ENCODE measurements at regions not wholly inside any gene's neighbourhood (a gene's known extent, or its start where the extent isn't known, plus 50 kb on each side); places are given as distances from the start of the nearest gene placed in this dataset.
A peak's percentile ranks its signal among the peaks of the same experiment; 100 is the strongest.
"Not testable (repeated sequence)": the region's sequence is repeated elsewhere in the genome, so short reads cannot be mapped to it uniquely, and the experiment has no call there.

DNA sequence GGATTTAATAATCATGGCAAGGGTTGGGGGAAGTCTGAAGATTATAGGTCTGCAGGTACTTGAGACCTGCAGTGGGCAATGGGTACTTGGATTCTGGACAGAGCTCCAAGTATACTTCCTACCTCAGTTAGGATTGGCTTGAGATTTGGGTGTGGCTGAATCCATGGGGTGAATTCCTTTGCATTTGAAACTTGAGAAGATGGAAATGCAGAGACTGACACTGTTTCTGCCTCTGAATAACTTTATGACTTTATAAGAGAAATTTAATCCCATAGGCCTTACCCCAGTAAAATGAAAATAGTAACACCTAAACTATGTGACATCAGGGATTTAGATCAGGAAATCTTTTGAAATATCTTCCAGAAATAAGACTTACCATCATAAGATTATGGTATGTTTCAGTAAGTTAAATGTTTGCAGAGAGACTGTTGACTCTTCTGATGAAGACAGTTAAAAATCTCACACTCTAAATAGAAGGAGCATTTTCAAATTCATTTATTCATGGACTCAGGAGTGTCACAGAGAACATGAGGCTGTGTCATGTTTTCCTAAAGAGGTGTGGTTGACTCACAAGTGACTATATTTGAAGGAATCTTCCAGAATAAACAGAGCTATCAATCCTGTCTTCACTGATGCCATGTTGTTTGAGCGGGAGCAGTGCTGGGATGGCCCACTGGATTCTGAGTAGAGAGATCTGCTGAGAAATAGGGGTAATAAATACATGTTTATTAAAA is 513.5 kb upstream of the NR3C2 start:
- DNase-seq (ENCODE audit: low read depth): peak; percentile 32

DNA sequence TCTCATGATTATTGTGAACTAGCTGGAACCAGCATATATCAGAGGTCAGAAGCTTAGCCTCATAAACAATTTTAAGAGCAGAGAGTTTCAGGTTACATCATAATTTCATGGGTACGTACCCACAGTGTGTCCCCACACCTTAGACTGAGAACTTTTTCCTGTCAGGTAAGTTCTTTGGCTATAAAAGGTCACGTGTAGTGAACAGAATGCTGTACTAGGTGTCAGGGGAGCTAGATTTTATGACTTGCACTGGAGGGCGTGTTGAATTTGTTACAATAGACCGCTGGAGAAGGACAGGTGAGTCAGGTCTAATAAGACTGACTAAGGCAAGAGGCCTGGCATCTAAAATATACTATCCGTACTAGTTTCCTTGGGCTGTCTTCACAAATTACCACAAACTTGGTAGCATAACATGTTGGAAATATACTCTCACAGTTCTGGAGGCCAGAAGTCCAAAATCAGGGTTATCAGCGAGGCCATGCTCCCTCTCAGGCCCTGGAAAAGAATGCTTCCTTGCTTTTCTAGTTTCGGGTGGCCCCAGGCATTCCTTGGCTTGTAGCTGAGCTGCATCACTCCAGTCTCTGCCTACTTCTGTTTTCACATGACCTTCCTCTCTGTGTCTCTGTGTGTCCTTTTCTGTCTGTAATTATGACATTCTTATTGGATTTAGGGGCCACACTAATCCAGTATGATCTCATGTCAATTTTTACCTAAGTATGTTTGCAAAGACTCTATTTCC is 512.0 kb upstream of the NR3C2 start:
- DNase-seq (ENCODE audit: low read depth): no peak

DNA sequence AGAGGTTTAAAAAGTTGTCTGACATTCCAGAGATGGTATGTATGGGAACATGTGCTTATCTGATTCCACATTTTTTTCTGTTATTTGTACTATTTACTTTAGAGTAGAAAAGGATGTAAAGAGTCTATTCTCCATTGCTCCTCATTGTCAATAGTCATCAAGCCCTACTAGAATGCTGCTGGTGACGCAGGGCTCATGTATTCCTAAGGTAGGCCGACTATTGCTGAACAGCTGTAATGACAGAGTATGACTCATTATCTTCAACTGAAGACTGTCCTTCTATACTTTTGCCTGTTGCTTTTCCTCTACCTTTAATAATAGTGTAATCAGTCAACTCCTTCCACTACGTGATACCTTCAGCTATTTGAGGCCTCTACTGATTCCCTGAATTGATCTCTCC is 509.1 kb upstream of the NR3C2 start:
- peak; percentile 35 for DNase-seq (ENCODE audit: low read depth)

DNA sequence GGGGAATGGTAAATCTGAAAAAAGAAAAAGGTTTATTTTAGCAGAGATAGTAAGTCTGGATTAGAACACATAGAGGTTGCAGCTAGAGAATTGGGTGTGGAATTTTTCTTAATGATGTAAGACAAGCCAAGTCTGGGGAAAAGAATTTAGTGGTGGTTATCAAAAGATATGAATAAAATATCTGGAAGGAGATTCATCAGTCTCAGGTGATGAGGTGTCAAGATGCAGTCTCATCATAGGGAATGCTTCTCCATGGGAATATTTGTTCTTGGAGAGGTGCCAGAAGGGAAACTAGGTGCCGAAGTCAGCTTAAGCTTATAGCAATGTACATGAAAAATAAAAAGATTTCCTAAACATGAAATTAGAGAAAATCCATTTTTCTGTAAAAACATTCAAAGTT is 504.1 kb upstream of the NR3C2 start:
- DNase-seq (ENCODE audit: low read depth): no peak

DNA sequence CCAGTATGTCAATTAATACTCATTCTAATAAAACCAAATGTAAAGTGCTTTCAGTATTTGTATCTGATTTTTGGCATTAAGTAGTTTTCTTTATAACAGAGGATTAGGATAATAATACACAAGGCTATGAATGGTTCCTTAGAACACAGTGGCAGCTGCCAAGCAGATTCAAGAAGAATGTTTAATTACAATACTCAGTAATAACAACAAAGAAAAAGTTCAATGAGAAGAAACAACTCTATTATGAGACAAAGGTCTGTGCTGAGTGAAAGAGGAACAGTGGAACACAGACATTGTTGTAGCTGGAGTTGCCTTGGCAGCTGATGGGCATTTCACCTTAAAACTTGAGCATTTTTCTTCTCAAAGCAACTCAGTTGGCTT is 502.6 kb upstream of the NR3C2 start:
- no peak for DNase-seq (ENCODE audit: low read depth)

DNA sequence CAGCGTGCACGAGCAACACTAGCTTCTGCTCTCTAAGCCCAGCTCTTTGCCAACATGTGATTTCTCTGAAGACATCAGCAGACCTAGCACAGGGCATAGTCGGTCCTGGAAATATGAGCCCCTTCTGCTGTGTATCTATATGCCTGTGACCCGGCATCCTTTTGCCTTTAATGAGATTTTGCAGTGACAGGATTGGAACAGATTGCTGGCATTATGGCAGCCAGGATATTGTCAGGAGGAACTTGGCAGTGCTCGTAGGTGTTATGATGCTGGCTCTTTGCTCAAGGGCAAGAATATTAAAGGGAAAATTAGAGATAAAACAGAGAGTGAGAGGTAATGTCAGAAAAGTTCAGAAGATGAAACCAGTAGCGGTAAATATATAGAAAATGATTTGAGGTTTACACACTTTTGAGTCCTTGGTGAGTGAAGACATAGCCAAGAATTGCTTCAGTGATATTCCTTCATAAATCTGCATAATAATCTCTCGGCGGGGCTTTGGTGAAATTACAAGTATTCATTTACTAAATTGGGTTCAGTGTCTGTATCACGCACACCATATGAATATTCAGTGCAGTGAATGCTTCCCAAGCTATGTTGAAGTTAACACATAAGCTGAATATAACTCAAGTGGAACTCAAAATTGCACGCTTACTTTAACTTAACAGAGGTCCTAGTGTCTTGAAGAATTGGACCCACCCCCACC is 502.1 kb upstream of the NR3C2 start:
- DNase-seq (ENCODE audit: low read depth): no peak

DNA sequence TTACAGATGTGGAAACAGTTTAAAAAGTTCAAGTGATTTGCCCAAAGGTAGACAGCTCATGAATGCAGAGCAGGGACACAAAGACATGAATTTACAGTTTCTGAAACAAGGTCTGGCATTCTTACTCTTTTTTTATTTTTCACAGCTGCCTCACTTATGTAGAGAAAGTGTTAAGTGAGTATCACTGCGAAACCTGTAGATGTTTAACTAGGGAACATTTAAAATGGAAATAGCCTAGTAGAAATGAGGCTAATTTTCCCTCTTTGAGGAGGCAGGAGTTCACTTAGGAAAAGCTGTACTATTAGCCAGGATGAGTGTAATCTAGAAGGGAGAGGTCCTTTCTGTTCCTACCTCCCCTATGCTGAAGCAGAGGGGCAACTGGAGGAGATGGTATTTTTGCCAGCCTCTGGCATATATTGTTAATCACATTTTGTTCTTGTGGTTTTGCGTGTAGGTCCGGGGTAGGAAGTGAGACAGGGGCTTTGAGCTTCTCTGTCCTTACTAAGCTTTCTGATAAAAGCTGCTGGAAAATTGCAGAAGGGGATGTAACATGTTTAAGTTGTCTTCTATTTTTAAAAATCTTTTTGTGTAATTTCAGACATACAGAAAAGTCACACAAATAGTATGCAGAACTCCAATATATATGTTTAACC is 492.8 kb upstream of the NR3C2 start:
- DNase-seq (ENCODE audit: low read depth): no peak

DNA sequence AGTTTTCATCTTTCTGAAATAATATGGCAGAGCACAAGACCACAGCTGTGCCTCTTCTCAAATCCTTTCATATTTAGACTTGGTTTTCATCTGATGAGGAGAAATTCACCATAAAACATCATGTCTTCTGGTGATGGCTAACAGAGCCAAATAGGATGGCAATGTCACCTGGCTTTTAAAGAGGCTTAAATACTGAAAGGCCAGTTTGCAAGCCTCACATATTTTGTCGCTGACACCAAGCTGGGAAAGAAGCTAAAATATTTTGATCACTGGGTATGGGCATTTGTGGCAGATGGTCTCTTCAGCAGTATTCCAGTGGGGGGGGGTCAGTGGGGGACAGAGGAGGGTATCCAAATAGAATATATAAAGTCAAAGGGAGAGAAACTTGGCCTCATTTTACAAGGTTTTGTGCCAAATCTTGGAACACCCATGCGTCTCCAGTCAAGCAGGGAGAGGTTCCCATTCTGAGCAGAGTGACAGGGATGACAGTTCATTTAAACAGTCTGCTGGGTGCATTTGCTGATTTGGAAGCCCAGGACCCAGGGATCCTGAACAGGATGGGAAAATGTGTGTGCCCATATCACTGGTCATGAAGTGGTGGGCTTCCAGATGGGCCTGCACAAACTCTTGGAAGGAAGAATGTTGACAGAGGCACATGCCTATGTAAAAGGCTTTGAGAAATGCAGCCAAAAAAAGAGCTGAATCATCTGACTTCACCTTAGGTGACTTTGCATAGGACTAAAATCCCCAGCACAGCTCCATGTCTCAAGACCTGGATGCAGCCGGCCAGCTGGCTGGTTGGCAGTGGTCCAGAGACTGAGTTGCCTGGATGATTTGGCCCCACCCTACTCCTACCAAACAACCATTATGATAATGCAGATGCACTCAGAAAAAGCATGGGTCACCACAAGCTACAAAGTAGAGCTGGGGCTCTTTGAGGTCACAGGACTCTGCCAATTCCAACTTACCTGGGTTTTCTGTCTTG is 484.4 kb upstream of the NR3C2 start:
- peak; percentile 7 for DNase-seq (ENCODE audit: low read depth)

DNA sequence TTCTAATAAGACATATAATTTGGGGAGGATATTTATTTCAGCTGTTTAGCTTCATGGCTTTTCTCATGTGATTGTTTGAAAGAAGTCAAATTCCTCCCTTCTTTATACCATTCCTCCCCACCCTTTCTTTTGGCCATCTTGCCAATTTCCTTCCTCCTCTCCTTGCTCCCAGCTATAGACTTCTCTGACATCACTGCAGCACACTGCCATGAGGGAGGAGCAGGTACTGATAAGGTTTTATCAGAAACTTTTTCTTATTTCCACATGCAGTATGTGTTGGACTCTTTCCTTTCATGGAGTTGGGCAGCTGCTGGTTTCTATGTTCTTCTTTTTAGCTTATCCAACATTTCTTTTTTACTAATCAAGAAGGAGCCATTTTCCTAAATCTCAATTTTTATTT is 481.7 kb upstream of the NR3C2 start:
- no peak for DNase-seq (ENCODE audit: low read depth)

DNA sequence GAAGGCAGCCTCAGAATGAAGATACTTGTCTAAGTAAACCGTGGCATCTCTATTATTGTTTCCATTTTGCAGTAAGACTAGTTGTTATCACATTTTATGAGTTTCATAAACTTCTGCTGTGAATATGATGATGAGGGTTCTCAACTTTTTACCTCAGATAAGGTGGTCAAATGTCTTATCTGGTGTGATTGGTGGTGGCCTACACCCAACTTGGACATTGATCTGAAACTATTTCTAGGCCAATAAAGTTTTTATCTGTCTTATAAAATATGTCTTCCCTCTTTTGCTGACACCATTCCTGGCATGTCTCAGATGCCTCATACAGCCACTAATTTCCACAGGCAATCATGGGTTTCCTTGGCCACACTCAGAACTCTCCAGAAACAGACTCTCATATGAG is 480.3 kb upstream of the NR3C2 start:
- DNase-seq (ENCODE audit: low read depth): no peak

DNA sequence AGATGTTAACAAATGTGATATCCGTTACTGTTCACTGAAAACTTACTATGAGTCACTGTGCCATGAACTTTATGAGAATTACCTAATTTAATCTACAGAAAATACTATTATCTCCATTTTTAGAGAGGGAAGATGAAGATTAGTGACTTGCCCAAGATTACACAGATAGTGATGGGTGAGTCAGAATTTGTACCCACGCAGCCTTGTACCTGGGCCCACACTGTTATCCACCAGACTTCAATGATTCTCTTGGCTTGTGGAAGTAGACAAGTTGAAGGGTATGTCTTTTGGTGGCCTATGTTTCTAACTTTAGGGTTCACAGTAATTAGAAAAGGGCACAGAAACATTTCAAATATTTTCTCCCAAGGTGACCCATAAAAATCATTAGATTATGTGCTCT is 472.5 kb upstream of the NR3C2 start:
- no peak for DNase-seq (ENCODE audit: low read depth)

DNA sequence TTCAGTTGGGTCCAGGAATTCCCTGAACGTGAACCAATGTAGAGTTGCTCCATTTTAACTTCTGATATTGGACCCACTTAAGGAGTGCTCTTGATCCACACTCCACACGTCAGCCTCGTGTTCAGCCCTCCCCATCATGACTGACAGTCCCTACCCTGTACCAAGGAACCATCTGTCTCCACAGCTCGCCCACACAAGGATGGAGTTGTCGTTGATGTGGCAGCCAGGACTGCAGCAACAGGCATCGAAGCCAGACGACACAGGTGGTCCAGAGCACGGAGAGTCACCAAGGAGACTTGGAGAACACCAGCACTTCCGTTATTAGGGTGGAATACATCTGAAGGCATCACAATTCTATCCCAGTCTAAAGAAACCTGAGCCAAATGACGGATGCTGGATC is 472.1 kb upstream of the NR3C2 start:
- DNase-seq (ENCODE audit: low read depth): no peak

DNA sequence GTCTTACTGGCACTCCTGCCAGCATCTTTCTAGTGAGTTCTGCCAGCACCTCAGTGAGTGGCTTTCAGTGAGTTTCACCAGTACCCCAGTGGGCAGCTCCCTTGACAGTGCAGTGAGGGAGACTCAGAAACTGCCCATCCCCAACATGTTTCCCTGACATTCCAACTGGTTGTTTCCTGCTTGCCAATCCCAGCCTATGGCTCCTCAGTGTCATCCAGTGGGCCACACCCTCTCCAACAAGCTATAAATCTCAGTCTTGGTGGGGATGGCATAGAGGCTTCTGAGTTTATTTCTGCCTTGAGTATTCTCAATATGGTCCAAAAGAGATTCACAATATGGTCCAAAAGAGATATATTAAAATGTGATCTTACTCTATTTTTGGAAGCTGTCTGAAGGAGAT is 461.2 kb upstream of the NR3C2 start:
- DNase-seq (ENCODE audit: low read depth): no peak

DNA sequence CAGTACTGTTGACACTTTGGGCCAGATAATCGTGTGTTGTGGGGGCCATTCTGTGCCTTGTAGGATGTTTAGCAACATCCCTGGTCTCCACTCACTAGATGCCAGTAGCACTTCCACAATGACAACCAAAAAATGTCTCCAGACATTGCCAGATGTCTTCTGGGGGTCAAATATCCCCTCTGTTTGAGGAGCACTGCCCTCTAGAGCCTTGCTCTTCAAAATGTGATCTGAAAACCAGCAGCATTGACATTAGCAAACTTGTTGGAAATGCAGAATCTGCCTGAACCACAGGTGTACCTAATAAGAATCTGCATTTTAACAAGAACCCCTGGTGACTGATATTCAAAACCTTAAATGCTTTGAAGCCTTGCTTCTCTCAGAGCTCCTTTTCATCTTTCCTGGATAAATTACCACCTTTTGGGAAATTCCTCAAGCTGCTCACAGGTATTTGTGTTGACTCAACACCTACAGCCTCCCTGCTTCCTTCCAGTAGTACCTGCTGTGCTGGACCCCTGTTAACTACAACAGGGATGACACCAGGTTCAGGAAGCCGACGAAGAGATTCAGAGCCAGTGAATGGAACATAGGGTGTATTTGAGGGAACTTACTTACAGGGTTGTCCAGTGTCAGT is 459.0 kb upstream of the NR3C2 start:
- no peak for DNase-seq (ENCODE audit: low read depth)

DNA sequence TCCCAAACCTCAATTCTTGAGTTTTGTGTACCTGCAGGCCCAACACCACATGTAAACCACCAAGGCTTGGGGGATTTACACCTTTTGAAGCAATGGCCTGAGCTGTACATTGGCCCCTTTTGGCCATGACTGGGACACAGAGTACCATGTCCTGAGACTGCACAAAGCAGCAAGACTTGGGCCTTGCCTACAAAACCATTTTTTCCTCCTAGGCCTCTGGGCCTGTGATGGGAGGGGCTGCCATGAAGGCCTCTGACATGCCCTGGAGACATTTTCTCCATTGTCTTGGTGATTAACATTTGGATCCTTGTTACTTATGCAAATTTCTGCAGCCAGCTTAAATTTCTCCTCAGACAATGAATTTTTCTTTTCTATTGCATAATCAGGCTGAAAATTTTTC is 455.9 kb upstream of the NR3C2 start:
- not testable (repeated sequence) for DNase-seq (ENCODE audit: low read depth)

DNA sequence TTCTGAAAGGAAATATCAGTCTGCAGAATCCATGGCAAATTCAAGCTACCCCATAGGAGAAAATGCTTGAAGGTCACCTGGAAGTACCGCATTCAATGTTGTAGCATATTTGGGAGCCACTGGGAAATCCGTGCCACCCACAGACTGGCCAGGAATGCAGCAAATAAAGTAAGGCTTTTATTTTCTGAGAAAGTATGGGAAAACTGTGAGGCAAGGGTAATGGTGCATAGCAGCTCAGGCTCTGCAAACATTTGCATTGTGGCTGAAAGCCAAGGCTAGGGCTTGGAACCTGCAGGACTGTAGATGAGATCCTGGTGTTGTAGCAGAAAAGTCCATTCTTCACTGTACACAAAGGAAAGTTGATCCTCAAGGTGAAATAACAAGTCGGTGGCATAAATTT is 450.9 kb upstream of the NR3C2 start:
- no peak for DNase-seq (ENCODE audit: low read depth)

DNA sequence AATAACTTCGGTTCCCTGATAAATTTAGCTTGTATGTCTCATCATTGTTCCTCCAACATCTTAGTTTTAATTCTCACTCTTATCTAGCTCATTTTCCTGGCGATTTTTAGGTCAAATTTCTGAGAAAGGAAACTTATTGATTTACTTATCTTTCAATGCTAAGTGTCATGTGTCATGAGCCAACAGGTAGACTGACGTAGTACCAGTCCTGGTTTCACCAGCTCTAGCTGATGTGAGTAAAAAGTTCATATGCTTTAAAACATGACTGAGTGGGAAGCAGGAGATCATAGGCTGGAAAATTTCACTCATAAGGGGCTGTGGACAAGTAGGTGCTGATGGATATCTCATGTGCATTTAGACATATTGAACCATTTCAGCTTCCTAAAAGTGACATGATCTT is 441.7 kb upstream of the NR3C2 start:
- DNase-seq (ENCODE audit: low read depth): no peak

DNA sequence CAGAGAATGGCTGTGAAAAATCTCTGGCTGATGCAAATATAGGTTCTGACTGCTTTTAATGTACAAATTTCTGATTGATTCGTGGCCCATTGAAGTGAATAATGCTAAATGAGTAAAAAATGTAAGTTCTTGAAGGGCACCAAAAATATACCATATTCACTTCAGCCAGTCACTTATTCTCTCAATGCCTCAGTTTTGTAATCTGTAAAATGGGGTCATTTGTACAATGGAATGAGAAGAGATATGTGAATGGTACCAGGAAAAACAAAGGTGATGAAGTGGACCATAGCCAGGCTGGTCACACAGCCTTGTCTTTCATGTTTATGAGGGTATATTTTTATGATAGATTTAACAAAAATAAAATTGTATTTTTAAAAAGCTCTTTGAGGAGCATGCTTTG is 441.2 kb upstream of the NR3C2 start:
- no peak for DNase-seq (ENCODE audit: low read depth)

DNA sequence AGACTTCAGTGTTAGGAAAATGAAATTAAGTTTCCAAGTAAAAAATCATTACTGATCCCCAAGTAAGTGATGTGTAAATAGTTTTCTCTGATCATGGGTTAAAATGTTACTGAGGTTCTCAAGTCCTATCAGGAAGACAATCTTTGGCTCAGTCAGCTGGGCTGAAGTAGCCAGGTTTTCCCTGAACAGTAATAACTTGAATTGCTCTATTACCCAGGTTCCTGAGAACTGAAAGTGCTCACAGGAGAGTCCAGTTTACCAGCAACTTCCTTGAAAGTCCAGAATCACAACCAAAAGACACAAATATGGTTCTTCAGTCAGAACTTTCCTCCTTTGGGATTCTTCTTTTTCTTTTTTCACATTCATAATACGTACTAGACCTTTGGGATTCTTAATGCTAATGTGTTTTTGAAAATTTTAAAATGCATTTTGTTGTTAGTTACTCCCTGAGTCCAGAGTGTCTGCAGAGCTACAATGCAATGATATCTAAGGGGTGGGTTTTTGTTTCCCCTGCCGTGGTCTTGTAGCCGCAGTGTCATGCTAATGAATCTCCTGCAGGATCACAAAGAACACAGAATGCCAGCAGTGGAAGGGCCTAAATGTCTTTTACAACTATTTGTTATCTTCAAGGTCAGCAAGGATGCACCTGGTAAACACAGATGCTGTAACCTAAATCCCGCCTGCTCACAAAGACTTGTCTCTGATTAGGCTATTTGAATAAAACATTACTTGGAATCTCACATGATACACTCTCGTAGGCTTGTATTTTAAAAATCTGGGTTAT is 439.8 kb upstream of the NR3C2 start:
- DNase-seq (ENCODE audit: low read depth): no peak

DNA sequence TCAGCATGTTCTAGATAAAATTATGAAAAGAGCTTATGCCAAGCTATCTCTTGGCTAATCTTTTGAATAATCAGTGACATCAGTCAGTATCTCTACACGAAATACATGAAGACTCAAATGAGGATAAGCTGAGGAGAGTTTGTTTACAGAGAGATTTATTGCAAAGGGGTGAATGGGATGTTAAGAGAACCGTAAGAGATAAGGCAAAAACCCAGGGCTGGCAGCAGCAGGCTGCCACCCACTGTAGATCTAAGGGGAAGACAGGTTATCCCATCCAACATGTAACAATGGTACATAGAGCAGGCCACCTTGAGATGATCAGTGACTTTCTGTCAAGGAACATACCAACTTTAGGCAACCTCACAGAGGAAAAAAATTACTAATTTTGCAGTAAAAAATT is 432.1 kb upstream of the NR3C2 start:
- peak; percentile 7 for DNase-seq (ENCODE audit: low read depth)
